ENCODE measurements at regions not wholly inside any gene's neighbourhood (a gene's known extent, or its start where the extent isn't known, plus 50 kb on each side); places are given as distances from the start of the nearest gene placed in this dataset.
A peak's percentile ranks its signal among the peaks of the same experiment; 100 is the strongest.

- Mint-ChIP-seq H3K9me3 (peaks cover 10% of the 10 kb centered on the region), H3K27me3 (no peaks in the 10 kb centered on the region), H3K4me3 (no peak overlapping the region), H3K4me1 (ENCODE audit: unreplicated experiment) (peaks cover 20% of the 10 kb centered on the region), H3K27ac (no peak overlapping the region), H3K36me3 (peaks cover 4% of the 10 kb centered on the region)
- no peak for TF ChIP-seq CTCF (conservative IDR thresholded peaks at IDR 0.05)
- DNase-seq (ENCODE audit: extremely low spot score, unreplicated experiment) = no peak
Observed at GRCh38 chr1:60753036-60753900, 329.1 kb upstream of the NFIA start.

- peaks cover 25% of the 10 kb centered on the region for H3K4me1 Mint-ChIP-seq (ENCODE audit: unreplicated experiment)
Observed at GRCh38 chr1:60751306-60751705, 331.1 kb upstream of the NFIA start.

GRCh38 chr1:60747353-60747752 is 335.0 kb upstream of the NFIA start:
- Mint-ChIP-seq H3K9me3 (peaks cover 18% of the 10 kb centered on the region), H3K27ac (no peak overlapping the region), H3K4me1 (ENCODE audit: unreplicated experiment) (peaks cover 16% of the 10 kb centered on the region), H3K27me3 (no peaks in the 10 kb centered on the region), H3K4me3 (no peak overlapping the region), H3K36me3 (peaks cover 4% of the 10 kb centered on the region)
- DNase-seq (ENCODE audit: extremely low spot score, unreplicated experiment) = no peak
- TF ChIP-seq CTCF (conservative IDR thresholded peaks at IDR 0.05) = no peak

More at GRCh38 chr1:60751306-60751705, 331.1 kb upstream of the NFIA start:
- no peak overlapping the region for H3K4me3 Mint-ChIP-seq
- peaks cover 18% of the 10 kb centered on the region for H3K9me3 Mint-ChIP-seq
- no peak overlapping the region for H3K27ac Mint-ChIP-seq
- no peak for DNase-seq (ENCODE audit: extremely low spot score, unreplicated experiment)
- H3K36me3 Mint-ChIP-seq = peaks cover 4% of the 10 kb centered on the region
- no peaks in the 10 kb centered on the region for H3K27me3 Mint-ChIP-seq
- no peak for TF ChIP-seq CTCF (conservative IDR thresholded peaks at IDR 0.05)

- Mint-ChIP-seq H3K4me1 (ENCODE audit: unreplicated experiment) (peaks cover 20% of the 10 kb centered on the region), H3K27me3 (no peaks in the 10 kb centered on the region), H3K27ac (no peak overlapping the region), H3K36me3 (peaks cover 4% of the 10 kb centered on the region), H3K4me3 (peak overlapping the region; percentile 45), H3K9me3 (peaks cover 18% of the 10 kb centered on the region)
- TF ChIP-seq CTCF (conservative IDR thresholded peaks at IDR 0.05) = no peak
- no peak for DNase-seq (ENCODE audit: extremely low spot score, unreplicated experiment)
Observed at GRCh38 chr1:60746278-60746791, 336.0 kb upstream of the NFIA start.

- no peak for DNase-seq (ENCODE audit: extremely low spot score, unreplicated experiment)
- Mint-ChIP-seq H3K4me3 (no peak overlapping the region), H3K27ac (no peak overlapping the region), H3K9me3 (peaks cover 13% of the 10 kb centered on the region), H3K4me1 (ENCODE audit: unreplicated experiment) (peaks cover 20% of the 10 kb centered on the region), H3K36me3 (peaks cover 4% of the 10 kb centered on the region), H3K27me3 (no peaks in the 10 kb centered on the region)
- TF ChIP-seq CTCF (conservative IDR thresholded peaks at IDR 0.05) = no peak
Observed at GRCh38 chr1:60745484-60745883, 336.9 kb upstream of the NFIA start.
